GM12864 (cell line): ENCODE measurements at regions not wholly inside any gene's neighbourhood (a gene's known extent, or its start where the extent isn't known, plus 50 kb on each side); places are given as distances from the start of the nearest gene placed in this dataset.

Source experiments
- DNase-seq: peaks from one replicate; pipeline ENCODE4 v3.0.0-alpha.2; 2011; ENCODE audit warnings: low read depth
- H3K4me3 ChIP-seq: 2 replicates; pipeline ENCODE4 v1.5.1; 2011; ENCODE audit warnings: mild to moderate bottlenecking, low read depth, low read length, control low read depth
- TF ChIP-seq, protein P1 (sequence below): IDR thresholded peaks from 2 replicates; pipeline ENCODE4 v1.5.1; 2011; ENCODE audit warnings: low read depth, mild to moderate bottlenecking, moderate library complexity, low read length, control low read depth, inconsistent platforms; ENCODE audit errors: missing control alignments

GRCh38 chr18:41724195-41724594 is 230.8 kb upstream of the PIK3C3 start:
- H3K4me3 ChIP-seq = no peak overlapping the region
- TF ChIP-seq, protein P1, sequence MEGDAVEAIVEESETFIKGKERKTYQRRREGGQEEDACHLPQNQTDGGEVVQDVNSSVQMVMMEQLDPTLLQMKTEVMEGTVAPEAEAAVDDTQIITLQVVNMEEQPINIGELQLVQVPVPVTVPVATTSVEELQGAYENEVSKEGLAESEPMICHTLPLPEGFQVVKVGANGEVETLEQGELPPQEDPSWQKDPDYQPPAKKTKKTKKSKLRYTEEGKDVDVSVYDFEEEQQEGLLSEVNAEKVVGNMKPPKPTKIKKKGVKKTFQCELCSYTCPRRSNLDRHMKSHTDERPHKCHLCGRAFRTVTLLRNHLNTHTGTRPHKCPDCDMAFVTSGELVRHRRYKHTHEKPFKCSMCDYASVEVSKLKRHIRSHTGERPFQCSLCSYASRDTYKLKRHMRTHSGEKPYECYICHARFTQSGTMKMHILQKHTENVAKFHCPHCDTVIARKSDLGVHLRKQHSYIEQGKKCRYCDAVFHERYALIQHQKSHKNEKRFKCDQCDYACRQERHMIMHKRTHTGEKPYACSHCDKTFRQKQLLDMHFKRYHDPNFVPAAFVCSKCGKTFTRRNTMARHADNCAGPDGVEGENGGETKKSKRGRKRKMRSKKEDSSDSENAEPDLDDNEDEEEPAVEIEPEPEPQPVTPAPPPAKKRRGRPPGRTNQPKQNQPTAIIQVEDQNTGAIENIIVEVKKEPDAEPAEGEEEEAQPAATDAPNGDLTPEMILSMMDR = no peak
- DNase-seq = no peak

DNA sequence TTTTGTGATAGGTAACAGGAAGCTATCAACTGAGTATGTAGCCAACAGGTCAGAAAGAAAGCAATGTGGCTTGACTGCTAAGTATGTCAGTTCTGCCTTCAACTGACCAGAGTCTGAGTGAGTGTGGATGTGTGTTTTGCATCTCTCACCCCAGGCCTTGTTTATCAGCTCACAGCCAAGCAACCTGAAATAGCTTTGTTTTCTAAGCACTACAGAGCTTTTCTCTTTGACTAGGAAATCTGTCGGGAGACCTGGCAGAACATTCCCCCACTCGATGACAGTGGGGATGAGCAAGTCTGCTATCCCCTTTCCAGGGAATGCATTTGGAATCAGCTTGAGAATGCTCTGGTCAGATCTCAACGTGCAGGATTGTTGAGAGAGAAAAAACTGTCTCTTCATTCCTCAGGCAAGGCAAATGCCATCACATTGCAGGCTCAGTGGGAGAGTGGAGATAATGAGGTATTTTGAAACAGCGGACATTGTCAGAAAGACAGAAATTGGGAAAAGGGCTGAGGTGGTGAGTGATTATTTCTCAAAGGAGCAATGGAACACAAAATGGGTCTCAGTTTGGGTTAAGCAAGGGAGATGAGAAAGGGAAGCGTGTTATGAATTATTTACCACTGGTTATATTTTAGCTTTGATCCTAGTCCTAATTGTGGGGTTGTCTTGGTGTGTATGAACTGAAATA is 233.8 kb upstream of the PIK3C3 start:
- TF ChIP-seq, protein P1 = no peak

DNA sequence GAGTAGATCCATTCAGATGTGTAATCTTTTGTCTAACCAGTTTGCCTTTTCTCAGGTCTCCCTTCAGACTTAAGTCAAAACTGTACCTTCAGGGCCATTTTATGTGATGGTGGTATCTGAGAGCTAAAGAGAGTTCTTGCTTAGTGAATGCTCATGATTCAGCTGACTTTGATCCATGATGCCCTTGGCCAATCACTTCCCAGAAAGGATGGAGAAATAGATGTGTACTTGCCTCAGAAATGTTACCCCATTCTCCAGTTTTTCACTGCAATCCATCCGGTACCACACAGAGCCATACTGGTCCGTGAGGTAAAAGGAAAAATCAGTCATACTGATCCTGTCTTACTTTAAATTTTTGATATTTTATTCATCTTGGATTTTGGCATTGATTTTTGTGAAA is 234.8 kb upstream of the PIK3C3 start:
- no peak overlapping the region for H3K4me3 ChIP-seq
- no peak for DNase-seq
- TF ChIP-seq, protein P1 = no peak

More for the DNA sequence above, 233.8 kb upstream of the PIK3C3 start:
- H3K4me3 ChIP-seq = no peak overlapping the region
- DNase-seq = no peak

DNA sequence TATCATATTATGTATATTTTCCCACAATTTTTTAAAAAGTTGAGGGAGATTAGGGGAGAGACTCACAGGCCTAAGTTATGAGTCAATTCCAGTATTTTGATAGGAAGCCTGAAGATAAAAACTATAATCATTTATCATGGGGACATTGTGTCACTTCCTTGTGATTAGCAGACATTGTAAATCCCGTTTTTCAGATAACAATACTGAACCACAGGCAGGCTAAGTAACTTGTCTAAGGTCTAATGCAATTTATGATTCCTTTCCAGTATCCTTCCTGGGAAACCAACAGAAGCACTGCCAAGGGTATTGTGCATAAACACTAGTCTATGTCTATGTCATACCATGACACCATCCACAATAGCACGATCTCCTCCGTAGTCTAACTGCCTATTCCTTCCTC is 235.2 kb upstream of the PIK3C3 start:
- TF ChIP-seq, protein P1 = no peak
- DNase-seq = no peak
- H3K4me3 ChIP-seq = no peak overlapping the region

DNA sequence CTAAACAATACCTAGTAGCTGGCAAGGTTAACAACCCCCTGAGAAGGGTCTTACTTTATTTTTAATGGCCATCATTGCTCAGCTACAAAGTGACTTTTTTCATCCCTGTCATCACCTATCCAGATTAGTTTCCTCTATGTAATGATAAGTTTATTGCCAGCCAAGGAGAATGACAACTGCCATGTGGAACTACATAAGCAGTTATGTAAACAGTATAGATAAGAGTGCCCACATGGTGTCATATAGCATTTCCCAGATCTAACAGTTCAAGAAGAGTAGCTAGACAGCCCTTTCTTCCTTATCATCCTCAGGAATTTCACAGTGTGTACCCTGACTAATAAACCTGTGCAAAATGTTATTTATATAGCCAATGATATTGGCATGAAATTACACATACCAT is 240.2 kb upstream of the PIK3C3 start:
- TF ChIP-seq, protein P1 = no peak
- no peak for DNase-seq
- H3K4me3 ChIP-seq = no peak overlapping the region

DNA sequence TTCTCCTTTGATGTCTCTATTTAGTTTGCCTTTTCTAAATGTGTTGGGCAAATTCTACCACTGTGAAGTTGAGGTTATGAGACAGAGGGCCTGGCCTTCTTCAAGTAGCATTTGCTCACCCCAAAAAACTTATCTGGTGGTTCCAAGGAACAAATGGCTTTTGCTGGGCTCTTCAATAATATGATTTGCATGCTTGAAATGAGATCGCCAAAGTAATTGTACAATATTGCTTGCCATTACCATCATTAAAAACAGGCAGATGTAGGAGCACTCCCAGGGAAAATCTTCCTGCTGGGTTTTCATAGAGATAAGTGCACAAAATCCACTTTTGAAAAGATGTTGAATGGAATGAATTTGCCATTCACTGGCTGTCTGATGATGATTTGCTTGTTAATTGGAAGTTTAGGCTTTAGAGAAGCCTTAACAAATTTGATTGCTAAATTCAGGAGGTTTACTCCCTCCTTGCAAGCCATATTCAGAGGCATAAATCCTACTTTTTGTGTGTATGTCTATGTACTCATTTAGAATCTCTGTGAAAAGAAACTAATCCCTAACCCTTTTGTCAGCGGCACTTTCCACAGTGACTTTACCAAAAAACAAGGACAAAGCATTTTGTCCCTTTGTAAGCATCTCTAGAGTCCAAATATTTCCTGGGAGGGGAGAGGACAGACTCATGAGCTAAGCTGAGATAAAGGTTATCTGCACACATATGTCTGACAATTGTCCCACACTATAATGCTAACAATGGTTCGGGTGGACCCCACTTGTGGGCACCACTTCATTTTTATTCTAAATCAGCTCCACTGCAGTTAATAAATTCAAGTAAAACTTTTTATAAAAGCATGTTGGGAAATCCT is 240.8 kb upstream of the PIK3C3 start:
- no peak overlapping the region for H3K4me3 ChIP-seq
- TF ChIP-seq, protein P1 = no peak
- no peak for DNase-seq
